SK-N-SH treated with all-trans-retinoic acid at 6 μM for 48 hours (cell line): ENCODE measurements at regions not wholly inside any gene's neighbourhood (a gene's known extent, or its start where the extent isn't known, plus 50 kb on each side); places are given as distances from the start of the nearest gene placed in this dataset.

Experiments
- ARNTL ChIP-seq: fragments of 450-650 bp; formaldehyde crosslinking; IDR thresholded peaks from 2 replicates; pipeline ENCODE4 v1.5.0; 2020; ENCODE audit warnings: low read depth, mild to moderate bottlenecking, moderate library complexity, borderline replicate concordance
- BACH2 ChIP-seq: fragments of 250-450 bp; sonication (Bioruptor Pico); IDR thresholded peaks from 2 replicates; pipeline ENCODE4 v1.9.0; 2021; ENCODE audit warnings: mild to moderate bottlenecking, borderline replicate concordance
- CSDC2 ChIP-seq: fragments of 250-450 bp; sonication (Bioruptor Pico); IDR thresholded peaks from 2 replicates; pipeline ENCODE4 v1.5.0; 2020; ENCODE audit warnings: mild to moderate bottlenecking, moderate library complexity
- ESRRG ChIP-seq: fragments of 250-450 bp; sonication (Bioruptor Pico); IDR thresholded peaks from 2 replicates; pipeline ENCODE4 v1.6.1; 2021; ENCODE audit warnings: mild to moderate bottlenecking
- OSR1 ChIP-seq: fragments of 250-450 bp; sonication (Bioruptor Pico); IDR thresholded peaks from 2 replicates; pipeline ENCODE4 v1.8.0; 2022; ENCODE audit warnings: moderate library complexity, mild to moderate bottlenecking, inconsistent platforms
- PPARA ChIP-seq: fragments of 250-450 bp; sonication (Bioruptor Pico); IDR thresholded peaks from 2 replicates; pipeline ENCODE4 v1.5.0; 2020; ENCODE audit warnings: mild to moderate bottlenecking, borderline replicate concordance
- TCF4 ChIP-seq: fragments of 250-450 bp; sonication (Bioruptor Pico); IDR thresholded peaks from 2 replicates; pipeline ENCODE4 v1.8.0; 2021; ENCODE audit warnings: mild to moderate bottlenecking, moderate library complexity, borderline replicate concordance
- TSHZ2 ChIP-seq: fragments of 250-450 bp; sonication (Bioruptor Pico); IDR thresholded peaks from 2 replicates; pipeline ENCODE4 v1.5.0; 2020; ENCODE audit warnings: mild to moderate bottlenecking, moderate library complexity
- TF ChIP-seq, protein P1 (sequence below): fragments of 250-450 bp; sonication (Bioruptor Pico); IDR thresholded peaks from 2 replicates; pipeline ENCODE4 v1.5.1; 2020; ENCODE audit warnings: low read depth, mild to moderate bottlenecking, moderate library complexity

GRCh38 chr2:126408671-126409070 is 247.3 kb upstream of the GYPC start:
- no peak for TF ChIP-seq OSR1 (CRISPR knock-in tag)
- TF ChIP-seq BACH2 = no peak
- no peak for TF ChIP-seq TSHZ2 (CRISPR knock-in tag)
- no peak for TF ChIP-seq ARNTL (CRISPR knock-in tag)
- no peak for TF ChIP-seq TCF4 (CRISPR knock-in tag)
- no peak for TF ChIP-seq CSDC2 (CRISPR knock-in tag)
- TF ChIP-seq, protein P1, sequence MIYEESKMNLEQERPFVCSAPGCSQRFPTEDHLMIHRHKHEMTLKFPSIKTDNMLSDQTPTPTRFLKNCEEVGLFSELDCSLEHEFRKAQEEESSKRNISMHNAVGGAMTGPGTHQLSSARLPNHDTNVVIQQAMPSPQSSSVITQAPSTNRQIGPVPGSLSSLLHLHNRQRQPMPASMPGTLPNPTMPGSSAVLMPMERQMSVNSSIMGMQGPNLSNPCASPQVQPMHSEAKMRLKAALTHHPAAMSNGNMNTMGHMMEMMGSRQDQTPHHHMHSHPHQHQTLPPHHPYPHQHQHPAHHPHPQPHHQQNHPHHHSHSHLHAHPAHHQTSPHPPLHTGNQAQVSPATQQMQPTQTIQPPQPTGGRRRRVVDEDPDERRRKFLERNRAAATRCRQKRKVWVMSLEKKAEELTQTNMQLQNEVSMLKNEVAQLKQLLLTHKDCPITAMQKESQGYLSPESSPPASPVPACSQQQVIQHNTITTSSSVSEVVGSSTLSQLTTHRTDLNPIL (CRISPR knock-in tag) = no peak
- TF ChIP-seq ESRRG (CRISPR knock-in tag) = no peak
- TF ChIP-seq PPARA (CRISPR knock-in tag) = no peak
